22Rv1 (cell line): ENCODE measurements at regions not wholly inside any gene's neighbourhood (a gene's known extent, or its start where the extent isn't known, plus 50 kb on each side); places are given as distances from the start of the nearest gene placed in this dataset.
"Not testable (repeated sequence)": the region's sequence is repeated elsewhere in the genome, so short reads cannot be mapped to it uniquely, and the experiment has no call there.

Experiments used
- ZFX ChIP-seq: fragments of 450-650 bp; IDR thresholded peaks from 2 replicates; pipeline ENCODE4 v1.6.1; 2017; ENCODE audit warnings: antibody characterized with exemption, borderline replicate concordance
- TF ChIP-seq, protein P1 (sequence below): fragments of 450-650 bp; IDR thresholded peaks from 2 replicates; pipeline ENCODE4 v1.5.1; 2017; ENCODE audit warnings: mild to moderate bottlenecking

DNA sequence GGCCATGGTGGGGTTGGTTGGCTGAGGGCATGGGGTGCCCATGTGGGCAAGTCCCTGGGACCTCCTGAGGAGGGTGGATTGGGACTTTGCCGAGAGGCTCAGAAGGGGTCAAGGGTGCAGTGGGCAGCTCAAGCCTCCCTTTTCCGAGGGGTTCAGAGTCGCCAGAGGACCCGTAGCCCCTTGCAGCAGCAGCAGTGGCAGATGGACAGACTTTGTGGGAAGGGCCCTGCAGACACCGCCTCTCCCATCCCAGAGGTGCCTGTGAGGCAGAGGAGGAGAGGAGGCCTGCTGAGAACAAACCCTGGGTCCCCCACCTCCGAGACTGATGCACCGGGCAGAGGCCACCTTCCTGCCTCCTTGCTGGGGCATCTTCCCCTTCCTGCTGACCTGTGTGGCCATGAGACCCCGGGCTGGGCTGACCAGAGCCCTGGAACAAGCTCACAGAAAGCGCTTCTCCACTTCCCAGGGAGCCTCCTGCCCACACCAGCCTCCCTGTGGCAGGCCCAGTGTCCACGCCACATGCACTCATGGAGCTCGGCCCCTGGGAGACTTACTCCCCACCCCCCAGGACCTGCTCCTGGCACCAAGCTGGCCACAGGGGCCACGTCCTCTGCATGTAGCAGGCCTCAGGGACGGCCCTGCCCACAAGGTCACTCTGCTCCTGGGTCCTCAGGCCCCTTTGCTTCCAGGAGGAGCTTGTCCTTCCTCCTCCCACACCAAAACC is 116.8 kb downstream of the NPIPB11 start:
- TF ChIP-seq, protein P1, sequence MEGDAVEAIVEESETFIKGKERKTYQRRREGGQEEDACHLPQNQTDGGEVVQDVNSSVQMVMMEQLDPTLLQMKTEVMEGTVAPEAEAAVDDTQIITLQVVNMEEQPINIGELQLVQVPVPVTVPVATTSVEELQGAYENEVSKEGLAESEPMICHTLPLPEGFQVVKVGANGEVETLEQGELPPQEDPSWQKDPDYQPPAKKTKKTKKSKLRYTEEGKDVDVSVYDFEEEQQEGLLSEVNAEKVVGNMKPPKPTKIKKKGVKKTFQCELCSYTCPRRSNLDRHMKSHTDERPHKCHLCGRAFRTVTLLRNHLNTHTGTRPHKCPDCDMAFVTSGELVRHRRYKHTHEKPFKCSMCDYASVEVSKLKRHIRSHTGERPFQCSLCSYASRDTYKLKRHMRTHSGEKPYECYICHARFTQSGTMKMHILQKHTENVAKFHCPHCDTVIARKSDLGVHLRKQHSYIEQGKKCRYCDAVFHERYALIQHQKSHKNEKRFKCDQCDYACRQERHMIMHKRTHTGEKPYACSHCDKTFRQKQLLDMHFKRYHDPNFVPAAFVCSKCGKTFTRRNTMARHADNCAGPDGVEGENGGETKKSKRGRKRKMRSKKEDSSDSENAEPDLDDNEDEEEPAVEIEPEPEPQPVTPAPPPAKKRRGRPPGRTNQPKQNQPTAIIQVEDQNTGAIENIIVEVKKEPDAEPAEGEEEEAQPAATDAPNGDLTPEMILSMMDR, result not testable (repeated sequence)
- TF ChIP-seq ZFX, result not testable (repeated sequence)
